ENCODE measurements at regions not wholly inside any gene's neighbourhood (a gene's known extent, or its start where the extent isn't known, plus 50 kb on each side); places are given as distances from the start of the nearest gene placed in this dataset.
A peak's percentile ranks its signal among the peaks of the same experiment; 100 is the strongest.

DNA sequence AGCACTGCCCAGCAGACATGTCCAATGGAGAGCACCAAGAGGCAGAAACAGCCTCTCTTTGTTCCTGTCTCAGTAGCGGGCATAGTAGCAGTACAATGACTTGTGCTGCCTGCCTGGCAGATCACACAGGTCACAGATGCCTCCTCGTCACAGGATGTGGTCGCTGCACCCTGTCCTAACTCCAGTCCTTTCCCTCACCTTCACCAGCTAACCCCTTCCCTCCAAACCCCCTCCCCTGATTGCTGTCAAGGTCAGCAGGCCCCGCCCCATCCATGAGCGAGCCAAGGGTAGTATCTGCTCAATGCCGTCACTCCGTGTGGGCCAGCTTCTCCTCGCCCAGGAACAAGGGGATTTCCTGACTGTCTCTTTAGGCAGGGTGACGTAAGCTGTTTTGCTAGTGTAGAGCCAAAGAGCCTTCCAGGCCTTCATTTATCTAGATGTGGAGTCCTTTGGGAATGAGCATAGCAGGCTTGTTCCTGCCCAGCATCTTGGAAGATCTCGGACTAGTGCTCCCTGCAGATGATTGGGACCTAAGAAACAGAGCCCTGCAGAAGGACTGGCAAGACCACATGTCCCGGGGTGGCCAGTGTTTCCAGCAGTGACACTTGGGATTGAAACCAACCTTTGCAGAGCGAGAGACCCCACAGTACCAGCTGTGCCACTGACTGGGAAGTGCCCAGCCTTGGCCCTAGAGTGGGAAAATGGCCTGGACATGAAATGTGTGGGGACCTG is 75.9 kb upstream of the TNRC6C start:
- DNase-seq (ENCODE audit: low read depth in 3 of 3): peak; percentile 39 to 57 (median 40)

DNA sequence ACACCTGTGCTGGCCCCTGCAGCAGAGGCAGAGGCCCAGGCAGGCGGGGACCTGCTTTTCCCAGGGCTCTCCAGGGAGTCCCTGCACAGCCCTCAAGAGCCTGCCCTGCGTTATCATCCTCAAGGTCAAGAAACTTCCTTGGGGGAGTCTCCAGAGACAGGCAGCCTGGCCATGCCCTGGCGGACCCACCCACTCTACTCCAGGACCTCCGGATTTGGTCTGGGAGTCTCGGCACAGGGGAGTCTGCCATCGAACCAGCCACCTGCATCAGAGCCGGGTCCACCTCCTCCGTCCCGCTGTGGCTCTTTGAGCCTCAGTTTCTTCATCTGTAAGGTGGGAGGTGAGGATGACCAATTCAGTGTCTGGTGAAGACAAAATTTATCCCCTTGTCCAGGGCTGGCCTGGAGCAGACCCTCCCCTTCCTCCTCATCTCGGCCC is 75.3 kb upstream of the TNRC6C start:
- no peak for DNase-seq (ENCODE audit: low read depth in 3 of 3)

DNA sequence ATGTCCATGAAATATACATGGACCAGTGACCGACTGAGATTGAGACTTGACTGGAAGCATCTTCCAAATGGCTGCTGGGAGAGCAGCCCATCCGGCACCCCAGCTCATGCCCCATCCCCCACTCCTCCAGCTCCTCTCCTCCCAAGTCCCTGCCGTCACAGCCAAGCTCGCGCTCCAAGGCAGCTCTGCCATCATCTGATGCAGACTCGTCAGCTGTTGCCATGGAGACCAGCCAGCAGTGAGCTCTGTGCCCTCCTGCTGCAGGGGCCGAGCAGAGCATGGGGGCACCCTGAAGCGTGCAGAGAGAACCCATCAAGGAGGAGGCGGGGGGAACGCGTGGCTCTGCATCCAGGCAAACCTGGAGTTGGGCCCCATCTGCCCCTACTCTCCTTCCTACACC is 74.5 kb upstream of the TNRC6C start:
- DNase-seq (ENCODE audit: low read depth in 3 of 3): no peak

DNA sequence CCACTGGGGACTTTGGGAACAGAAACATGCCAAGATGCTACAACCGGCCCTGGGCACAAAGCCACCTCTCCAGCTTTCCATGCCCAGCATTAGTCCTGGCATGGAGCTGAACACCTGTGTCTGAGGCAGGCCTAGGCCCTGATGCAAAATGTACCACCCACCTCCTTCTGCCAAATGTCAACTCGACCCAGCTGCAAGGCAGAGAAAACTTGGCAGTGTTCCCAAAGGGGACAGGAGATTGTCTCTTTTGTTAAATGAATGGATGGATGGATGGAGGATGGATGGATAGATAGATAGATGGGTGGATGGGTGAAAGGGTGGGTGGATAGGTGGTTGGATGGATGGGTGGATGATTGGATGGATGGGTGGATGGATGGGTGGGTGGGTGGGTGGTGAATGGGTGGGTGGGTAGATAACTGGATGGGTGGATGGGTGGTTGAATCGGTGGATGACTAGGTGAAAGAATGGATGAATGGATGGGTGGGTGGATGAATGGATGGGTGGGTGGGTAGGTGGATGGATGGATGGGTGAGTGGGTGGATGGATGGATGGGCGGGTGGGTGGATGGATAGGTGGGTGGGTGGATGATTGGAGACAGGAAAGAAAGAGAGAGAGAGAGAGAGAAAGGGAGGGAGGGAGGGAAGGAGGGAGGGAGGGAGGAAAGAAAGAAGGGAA is 73.4 kb upstream of the TNRC6C start:
- DNase-seq (ENCODE audit: low read depth in 3 of 3): no peak

DNA sequence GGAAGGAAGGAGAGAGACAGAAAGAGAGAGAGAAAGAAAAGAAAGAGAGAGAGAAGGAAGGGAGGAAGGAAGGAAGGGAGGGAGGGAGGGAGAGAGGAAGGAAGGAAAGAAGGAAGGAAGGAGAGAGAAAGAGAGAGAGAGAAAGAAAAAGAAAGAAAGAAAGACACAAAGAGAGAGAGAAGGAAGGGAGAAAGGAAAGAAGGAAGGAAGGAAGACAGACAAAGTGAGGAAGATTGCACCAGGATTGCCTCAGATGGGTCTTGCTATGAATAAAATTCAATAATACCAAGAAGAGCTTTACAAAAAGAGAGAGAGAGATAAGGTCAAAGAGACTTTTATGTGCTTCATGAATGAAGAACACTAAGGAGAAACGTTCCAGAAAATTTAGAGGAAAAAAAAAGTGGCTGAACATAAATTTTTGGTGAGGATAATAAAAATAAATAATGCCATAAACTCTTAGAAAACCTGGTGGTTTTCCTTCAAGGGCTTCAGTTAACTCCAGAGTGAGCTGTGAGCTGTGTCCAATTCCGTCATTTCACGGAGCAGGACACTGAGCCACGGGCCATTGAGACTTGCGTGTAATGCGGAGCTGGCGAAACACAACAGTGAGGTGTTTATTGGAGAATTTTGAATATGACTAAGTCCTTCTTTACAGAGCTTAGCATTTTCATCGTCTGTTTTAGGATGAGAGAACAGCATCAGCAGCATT is 72.7 kb upstream of the TNRC6C start:
- DNase-seq (ENCODE audit: low read depth in 3 of 3): no peak

DNA sequence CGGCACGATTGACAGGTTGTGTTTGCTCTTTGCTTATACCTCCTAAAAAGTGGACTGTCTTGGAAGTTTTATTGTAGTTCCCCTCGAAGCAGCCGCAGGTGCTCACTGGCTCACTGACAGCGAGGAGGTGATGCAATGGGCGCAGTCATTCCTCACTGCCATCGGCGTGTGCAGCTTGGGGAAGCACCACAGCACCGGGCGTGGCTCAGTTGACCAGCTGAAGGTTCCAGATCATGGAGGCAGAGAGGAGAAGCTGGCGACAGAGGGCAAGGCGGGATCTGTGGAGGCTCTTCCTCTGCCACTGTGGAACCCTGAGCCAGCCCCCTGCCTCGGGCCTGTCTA is 72.1 kb upstream of the TNRC6C start:
- no peak for DNase-seq (ENCODE audit: low read depth in 3 of 3)

DNA sequence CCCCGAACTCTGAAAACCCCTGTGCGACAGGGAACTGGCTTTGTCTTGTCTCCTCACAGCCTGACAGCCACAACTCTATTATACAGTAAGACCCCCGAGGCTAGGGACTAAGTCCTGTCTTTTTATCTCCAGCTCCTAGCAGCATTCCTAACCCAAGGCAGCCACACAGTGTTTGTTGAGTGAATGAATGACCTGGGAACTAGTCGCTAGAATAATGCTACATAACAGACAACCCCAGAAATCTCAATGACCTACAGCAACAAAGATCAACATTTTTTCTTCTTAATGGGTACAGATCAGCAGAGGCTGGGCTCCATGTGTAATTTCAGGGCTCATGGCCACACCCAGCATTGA is 71.4 kb upstream of the TNRC6C start:
- DNase-seq (ENCODE audit: low read depth in 3 of 3): no peak

DNA sequence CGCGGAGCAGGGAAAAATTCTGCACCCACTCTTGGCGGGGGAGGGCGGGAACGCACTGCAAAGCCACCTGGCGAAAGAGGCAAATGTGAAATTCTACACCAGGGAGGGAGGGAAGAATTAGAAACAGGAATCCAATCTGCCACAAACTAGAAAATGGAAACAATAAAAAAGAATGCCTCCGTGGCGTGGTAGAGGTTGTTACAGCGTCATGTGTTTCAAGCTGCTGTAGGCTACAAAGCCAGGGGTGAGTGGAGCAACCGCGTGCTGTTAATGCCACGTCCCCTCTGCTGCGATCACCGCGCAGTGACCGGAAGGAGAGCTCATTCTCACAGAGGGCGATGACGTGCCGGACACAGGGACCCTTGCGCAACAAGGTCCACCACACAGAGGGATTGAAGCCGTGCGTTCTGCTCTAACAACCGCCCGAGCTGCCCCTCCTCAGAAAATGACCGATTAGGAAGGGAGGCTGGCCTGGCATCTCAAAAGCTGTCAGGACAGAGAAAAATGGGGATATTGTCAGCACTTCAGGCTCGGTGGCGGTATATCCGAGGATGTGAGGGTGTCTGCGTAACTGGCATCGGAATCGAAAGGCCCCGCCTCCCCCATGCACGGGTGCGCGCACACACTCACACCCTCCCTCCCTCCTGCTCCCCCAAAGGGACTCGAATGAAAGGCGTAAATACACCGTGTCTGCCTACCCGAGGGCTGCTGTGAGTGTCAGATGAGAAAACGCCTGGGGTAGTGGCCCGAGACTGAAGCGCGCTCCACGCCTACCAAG is 70.8 kb upstream of the TNRC6C start:
- DNase-seq (ENCODE audit: low read depth in 3 of 3): peak; percentile 33 to 68 (median 60)

DNA sequence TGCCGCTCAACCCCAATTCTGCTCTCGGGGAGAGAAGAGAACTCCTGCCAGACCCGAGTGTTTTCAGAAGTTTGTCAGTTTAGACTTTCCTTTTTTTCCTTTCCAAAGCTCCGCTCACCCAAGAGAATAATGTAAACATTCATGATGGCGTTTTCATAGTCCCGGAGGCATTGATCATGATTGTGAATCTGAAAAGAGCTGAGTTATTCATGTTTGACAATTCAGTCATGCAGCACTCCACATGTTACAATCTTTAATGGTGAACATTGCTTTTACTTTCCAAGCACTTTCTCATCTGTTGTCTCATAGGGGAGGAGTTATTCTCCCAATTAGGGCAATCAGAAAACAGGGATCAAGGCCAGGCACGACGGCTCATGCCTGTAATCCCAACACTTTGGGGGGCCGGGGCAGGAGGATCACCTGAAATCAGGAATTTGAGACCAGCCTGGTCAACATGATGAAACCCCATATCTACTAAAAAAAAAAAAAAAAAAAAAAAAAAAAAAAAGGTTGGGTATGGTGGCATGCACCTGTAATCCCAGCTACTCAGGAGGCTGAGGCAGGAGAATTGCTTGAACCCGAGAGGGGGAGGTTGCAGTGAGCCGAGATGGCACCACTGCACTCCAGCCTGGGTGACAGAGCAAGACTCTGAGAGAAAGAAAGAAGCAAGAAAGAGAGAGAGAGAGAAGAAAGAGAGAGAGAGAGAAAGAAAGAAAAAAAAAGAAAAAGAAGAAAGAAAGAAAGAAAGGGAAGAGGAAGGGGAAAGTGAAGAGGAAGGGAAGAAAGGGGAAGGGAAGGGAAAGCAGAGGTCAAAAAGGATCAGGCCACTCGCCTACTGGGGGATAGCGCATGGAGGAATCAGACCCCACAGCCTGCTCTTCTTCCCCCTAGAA is 70.0 kb upstream of the TNRC6C start:
- DNase-seq (ENCODE audit: low read depth in 3 of 3): no peak

DNA sequence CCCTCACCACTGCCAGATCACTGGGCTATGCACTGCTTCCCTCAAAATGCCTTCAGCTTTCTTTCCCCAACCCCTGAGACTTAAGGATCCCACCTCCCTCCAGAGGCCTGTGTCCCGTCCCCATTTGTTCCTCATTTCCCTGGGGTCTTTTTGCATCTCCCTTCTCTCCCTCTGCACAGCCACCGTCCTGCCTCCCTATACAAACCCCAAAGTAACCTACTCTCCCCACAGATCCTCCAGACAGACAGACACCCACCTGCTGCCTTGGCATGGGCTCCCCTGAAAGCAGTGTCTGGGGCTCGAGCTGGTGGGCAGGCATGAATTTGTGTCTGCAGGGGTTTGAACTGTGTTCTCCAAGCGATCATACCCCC is 69.4 kb upstream of the TNRC6C start:
- no peak for DNase-seq (ENCODE audit: low read depth in 3 of 3)

DNA sequence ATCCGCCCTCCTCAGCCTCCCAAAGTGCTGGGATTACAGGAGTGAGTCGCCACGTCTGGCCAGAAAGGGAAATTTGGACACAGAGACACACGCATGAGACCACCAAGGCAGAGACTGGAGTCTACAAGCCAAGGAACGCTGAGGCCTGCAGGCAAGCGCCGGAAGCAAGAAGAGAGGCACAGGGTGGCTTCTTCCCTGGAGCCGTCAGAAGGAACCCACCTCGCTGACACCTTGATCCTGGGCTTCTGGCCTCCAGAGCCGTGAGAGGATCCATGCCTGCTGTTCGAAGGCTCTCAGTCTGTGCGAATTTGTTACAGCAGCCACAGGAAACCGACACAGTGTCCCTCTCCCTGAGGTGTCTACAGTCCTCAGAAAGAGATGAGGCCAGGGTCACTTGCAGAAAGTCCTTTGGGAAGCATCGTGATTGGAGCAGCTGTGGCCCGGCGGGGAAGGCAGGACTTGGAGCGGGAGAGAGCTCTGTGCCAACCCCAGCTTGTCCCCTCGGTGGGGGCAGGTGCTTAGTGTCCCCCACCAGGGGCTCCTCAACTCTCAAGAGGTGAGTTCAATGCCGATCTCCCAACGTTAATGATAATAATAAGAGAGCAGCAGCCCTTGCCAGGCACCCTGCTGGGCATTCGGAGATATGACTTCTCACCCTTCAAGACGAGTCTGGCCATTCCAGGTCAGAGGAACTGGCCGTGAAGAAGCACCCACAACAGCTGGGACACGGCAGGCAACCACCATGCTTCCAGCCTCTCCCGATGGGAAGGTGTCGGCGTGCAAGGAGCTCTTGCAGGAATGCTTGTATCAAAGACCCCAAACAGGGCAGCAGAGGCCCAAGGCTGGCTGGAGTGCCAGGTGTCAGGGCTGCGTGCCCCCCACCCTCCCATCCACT is 68.4 kb upstream of the TNRC6C start:
- DNase-seq (ENCODE audit: low read depth in 3 of 3): no peak

DNA sequence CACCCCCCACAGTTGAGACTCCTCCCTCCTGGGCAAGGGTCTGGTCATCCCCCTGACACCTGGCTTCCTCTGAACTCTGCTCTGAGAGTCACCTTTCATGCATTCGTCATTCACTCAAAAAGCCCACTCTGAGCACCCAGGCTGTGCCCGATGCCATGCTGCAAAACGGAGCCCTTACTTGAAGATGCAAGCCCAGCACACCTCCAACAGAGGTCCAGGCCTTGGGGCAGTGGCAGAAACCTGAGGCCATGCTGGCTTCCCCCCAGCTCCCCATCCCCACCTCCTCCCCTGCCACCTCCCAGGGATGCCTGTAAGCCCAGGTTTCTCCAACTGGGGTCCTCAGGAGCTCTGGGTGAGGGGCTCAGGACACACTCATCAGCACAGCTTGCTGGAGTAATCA is 67.7 kb upstream of the TNRC6C start:
- no peak for DNase-seq (ENCODE audit: low read depth in 3 of 3)

DNA sequence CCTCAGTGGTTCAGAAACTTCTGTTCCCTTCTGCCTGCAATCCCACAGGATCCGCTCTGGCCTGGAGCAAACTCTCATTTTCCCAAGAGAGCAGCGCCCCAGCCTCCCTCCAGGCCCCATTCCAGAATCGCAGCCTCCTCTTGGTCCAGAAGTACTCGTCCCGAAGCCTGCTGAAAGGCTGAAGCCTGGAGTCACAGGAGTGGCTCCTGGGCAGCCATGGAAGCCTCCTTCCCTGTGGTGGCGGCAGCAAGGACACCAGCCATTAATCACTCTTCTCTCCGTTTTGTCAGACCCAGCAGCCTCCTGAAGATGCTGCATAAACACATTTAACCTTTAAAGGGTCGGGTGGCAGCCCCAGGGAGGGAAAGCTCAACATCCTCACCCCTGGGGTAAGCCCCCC is 66.9 kb upstream of the TNRC6C start:
- no peak for DNase-seq (ENCODE audit: low read depth in 3 of 3)

DNA sequence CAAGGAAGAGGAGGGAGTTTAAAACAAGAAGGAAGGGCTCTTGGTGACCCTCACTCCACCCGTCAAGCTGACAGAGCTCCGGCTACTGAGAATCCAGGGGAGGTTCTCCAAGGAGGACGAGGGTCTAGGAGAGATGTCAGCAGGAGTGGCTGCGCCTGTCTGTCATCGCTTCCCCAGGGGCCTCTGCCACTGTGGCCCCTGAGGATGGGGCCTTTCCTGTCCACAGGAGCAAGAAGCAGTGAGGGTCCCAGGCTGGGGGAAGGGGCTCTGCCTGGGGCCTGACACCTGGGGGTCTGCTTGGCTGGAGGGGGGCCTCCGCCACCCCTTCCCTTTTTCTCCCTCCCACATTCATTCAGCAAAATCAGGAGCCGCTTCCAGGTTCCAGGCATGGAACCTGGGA is 66.5 kb upstream of the TNRC6C start:
- DNase-seq (ENCODE audit: low read depth in 3 of 3): no peak

DNA sequence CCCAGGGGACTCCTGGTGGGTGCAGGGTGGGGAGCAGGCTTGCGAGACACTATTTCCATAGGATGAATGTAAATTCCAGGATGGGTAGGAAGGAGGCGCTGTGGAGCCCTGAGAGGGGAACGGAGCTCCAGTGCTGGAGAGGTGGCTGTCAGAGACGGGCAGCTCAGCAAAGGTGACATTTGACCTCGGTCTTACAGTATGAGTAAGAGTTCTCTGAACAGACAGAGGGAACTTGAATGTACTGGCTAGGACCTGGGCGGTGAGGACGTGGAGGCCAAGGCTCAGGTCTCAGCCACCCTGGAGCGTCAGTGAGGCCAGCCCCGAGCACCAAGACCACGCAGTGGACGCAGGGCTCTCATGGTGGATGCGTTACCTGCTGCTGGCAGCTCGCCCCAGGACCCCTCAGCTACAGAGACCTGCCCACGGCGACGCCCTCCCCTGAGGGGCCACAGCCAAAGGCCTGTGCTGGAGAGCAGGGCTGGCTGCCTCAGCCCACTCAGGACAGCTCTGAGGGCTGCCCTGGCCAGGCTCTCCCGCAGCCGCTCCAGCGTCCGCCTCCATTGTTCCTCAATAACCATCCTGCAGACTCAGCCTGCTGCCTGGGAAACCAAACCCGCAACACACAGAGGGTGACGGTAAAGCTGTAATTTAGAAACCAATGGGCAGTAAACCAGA is 65.9 kb upstream of the TNRC6C start:
- DNase-seq (ENCODE audit: low read depth in 3 of 3): no peak

DNA sequence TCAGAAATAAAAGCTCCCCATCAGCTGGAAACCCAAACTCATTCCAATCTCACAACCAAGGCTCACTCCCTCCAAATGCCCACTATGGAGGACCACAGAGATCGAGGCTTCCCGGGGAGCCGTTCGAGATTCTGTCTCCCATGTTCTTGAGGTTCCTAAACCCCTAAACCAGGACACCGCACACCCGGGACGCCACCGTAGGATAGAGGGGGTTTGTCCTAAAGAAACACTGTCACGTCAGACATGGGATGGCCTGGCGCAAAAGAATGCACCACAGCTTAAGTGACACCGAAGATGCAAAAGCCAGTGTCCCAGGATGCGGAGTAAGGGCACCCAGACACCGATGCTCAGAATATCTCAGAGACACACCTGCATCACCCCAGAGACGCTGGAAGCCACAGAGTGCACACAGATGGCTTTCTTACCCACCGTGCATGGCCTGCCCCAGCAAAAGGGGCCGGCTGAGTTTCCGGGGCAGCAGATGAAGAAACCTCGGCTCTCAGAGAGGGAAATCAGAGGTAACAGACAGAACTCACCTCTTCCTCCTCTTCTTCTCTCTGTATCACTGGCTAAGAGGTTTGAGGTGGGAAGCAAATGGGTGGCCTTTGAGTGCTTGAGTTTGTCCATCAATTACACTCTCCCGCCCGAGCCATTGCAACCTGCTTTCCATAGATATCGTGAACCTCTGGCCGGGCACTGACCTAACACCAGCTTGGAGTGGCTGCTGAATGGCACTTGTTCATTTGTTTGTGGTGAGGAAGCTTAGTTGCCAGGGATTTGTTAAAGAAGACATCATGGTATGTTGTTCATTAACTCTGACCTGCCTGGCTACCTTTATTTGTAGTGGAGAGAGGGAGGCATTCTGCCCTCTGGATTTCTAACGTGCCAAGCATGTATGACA is 65.1 kb upstream of the TNRC6C start:
- DNase-seq (ENCODE audit: low read depth in 3 of 3): no peak

DNA sequence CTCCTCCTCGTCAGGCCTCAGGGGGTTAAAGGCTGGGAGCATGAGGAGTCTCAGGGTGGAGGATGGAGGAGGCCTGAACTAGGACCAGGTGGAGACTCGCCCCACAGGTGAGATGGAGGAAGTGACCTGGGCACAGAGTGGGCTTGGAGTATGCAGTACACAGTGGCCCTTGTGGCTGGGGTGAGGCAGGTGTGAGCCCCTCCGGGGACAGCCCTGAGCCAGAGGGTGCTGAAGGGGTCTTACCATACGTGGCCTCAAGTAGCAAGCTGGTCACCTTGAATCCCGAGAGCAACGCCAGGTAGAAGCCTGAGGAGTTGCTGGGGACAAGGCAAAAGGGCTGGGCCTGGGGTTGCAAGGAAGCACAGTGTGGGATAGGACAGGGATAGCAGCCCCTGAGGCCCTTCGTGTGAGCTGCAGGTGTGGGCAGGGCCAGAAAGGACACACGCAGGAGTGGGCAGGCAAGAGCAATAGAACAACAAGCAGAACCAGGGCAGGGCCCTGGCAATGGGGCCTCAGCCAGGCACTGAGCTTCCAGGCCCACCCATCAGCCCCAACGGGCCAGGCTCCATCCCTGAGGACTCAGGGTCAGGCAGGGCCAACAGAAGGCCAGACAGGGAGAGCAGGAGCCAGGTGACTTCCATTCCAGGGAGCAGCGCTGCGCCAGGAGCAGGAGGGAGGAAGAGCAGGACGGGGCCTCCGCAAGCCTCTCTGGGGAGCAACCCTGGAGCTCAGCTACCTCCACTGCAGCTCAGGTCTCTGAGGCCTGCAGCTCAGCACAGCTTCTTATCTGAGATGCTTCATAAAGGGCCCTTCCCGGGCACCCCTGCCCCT is 64.2 kb upstream of the TNRC6C start:
- DNase-seq (ENCODE audit: low read depth in 3 of 3): no peak

DNA sequence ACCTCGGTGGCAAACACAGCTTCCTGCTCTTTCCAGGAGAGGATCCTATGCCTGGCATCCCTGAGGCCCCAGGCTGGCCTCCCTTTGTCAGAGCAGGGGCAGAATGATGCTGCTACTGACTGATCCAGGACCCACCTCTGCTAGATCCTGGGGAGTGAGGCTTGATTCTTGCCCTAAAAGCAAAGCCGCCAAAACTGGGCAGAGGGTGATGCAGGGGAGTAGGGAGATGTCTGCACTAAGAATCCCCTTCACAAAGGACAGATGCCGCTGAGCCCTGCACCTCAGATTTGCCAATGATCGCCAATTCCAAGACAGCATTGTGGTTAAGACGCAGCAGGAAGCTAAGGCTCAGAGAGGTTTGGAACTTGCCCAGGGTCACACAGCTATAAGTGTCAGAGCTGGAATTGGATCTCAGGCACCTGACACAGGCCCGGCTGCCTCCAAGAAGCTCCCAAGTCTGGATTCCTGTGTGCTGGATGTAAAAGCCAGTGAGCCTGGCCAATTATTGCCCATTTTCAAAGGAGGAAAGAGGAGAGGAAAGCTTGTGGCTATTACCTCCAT is 60.7 kb upstream of the TNRC6C start:
- no peak for DNase-seq (ENCODE audit: low read depth in 3 of 3)
